ENCODE measurements at regions not wholly inside any gene's neighbourhood (a gene's known extent, or its start where the extent isn't known, plus 50 kb on each side); places are given as distances from the start of the nearest gene placed in this dataset.
"Not testable (repeated sequence)": the region's sequence is repeated elsewhere in the genome, so short reads cannot be mapped to it uniquely, and the experiment has no call there.

- no peaks in the 10 kb centered on the region for H3K27me3 ChIP-seq (ENCODE audit: insufficient read depth, poor library complexity, severe bottlenecking)
- no peak for TF ChIP-seq REST (IDR thresholded peaks at IDR 0.05; ENCODE audit: insufficient replicate concordance, low read depth)
- TF ChIP-seq POLR2AphosphoS5 (IDR thresholded peaks at IDR 0.05; ENCODE audit: low read depth) = no peak
- no peak for TF ChIP-seq GABPA (IDR thresholded peaks at IDR 0.05; ENCODE audit: low read depth)
- TF ChIP-seq SPI1 (IDR thresholded peaks at IDR 0.05; ENCODE audit: borderline replicate concordance, low read depth) = no peak
- TF ChIP-seq CTCF (IDR thresholded peaks at IDR 0.05; ENCODE audit: insufficient read depth, low read length) = no peak
- DNase-seq (ENCODE audit: low read depth in 1 of 2, low spot score in 1 of 2) = no peak
- H3K4me3 ChIP-seq (replicated peaks; ENCODE audit: insufficient read depth, low read length) = no peak overlapping the region
- H3K27ac ChIP-seq (replicated peaks) = no peak overlapping the region
Measured at GRCh38 chr12:60577607-60578006, 981.8 kb downstream of the SLC16A7 start.

GRCh38 chr12:60587664-60588063 is 991.8 kb downstream of the SLC16A7 start:
- DNase-seq (ENCODE audit: low read depth in 1 of 2, low spot score in 1 of 2); H3K4me3 ChIP-seq (replicated peaks; ENCODE audit: insufficient read depth, low read length); H3K27me3 ChIP-seq (ENCODE audit: insufficient read depth, poor library complexity, severe bottlenecking); H3K27ac ChIP-seq (replicated peaks): not testable (repeated sequence)

GRCh38 chr12:60594035-60594711 is 998.3 kb downstream of the SLC16A7 start:
- Histone ChIP-seq H3K4me3 (replicated peaks; ENCODE audit: insufficient read depth, low read length) (no peak overlapping the region), H3K27me3 (ENCODE audit: insufficient read depth, poor library complexity, severe bottlenecking) (no peaks in the 10 kb centered on the region), H3K27ac (replicated peaks) (no peak overlapping the region)
- no peak for DNase-seq (ENCODE audit: low read depth in 1 of 2, low spot score in 1 of 2)
- TF ChIP-seq CTCF (IDR thresholded peaks at IDR 0.05; ENCODE audit: insufficient read depth, low read length) (no peak), SPI1 (IDR thresholded peaks at IDR 0.05; ENCODE audit: borderline replicate concordance, low read depth) (no peak), POLR2AphosphoS5 (IDR thresholded peaks at IDR 0.05; ENCODE audit: low read depth) (no peak), REST (IDR thresholded peaks at IDR 0.05; ENCODE audit: insufficient replicate concordance, low read depth) (no peak), GABPA (IDR thresholded peaks at IDR 0.05; ENCODE audit: low read depth) (no peak)

GRCh38 chr12:60602601-60603000 is 1006.8 kb downstream of the SLC16A7 start:
- TF ChIP-seq CTCF (IDR thresholded peaks at IDR 0.05; ENCODE audit: insufficient read depth, low read length) = no peak
- no peak for TF ChIP-seq POLR2AphosphoS5 (IDR thresholded peaks at IDR 0.05; ENCODE audit: low read depth)
- TF ChIP-seq REST (IDR thresholded peaks at IDR 0.05; ENCODE audit: insufficient replicate concordance, low read depth) = no peak
- no peak for TF ChIP-seq SPI1 (IDR thresholded peaks at IDR 0.05; ENCODE audit: borderline replicate concordance, low read depth)
- no peak for TF ChIP-seq GABPA (IDR thresholded peaks at IDR 0.05; ENCODE audit: low read depth)
- DNase-seq (ENCODE audit: low read depth in 1 of 2, low spot score in 1 of 2) = no peak
- no peaks in the 10 kb centered on the region for H3K27me3 ChIP-seq (ENCODE audit: insufficient read depth, poor library complexity, severe bottlenecking)
- no peak overlapping the region for H3K4me3 ChIP-seq (replicated peaks; ENCODE audit: insufficient read depth, low read length)
- H3K27ac ChIP-seq (replicated peaks) = no peak overlapping the region

GRCh38 chr12:60603475-60603874 is 1007.6 kb downstream of the SLC16A7 start:
- not testable (repeated sequence) for H3K27ac ChIP-seq (replicated peaks)

More at GRCh38 chr12:60603475-60603874, 1007.6 kb downstream of the SLC16A7 start:
- H3K4me3 ChIP-seq (replicated peaks; ENCODE audit: insufficient read depth, low read length); DNase-seq (ENCODE audit: low read depth in 1 of 2, low spot score in 1 of 2); H3K27me3 ChIP-seq (ENCODE audit: insufficient read depth, poor library complexity, severe bottlenecking): not testable (repeated sequence)
